ENCODE measurements at regions not wholly inside any gene's neighbourhood (a gene's known extent, or its start where the extent isn't known, plus 50 kb on each side); places are given as distances from the start of the nearest gene placed in this dataset.

DNA sequence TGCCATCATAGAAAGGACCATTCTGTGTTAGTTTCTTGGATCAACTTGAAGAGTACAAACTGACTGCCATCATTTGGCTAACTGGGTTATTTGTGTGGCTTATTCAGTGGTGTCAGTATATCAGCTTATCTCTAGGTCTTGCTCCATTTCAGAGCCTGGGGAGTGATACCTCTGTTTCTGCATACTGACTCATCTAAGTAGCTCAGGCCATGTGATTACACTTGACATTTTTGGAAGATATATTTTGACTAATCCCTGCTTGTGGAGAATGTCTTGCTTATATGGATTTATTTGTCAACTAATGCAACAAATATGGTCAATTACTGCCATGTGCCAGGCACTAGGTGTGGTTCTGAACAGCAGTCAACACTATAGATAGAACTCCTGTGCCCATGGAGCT lies 311.7 kb downstream of the YTHDC2 start:
- no peak for DNase-seq (ENCODE audit: low read depth)
- H3K4me3 ChIP-seq (ENCODE audit: low read depth, low read length), result no peak overlapping the region
- TF ChIP-seq, protein P1, sequence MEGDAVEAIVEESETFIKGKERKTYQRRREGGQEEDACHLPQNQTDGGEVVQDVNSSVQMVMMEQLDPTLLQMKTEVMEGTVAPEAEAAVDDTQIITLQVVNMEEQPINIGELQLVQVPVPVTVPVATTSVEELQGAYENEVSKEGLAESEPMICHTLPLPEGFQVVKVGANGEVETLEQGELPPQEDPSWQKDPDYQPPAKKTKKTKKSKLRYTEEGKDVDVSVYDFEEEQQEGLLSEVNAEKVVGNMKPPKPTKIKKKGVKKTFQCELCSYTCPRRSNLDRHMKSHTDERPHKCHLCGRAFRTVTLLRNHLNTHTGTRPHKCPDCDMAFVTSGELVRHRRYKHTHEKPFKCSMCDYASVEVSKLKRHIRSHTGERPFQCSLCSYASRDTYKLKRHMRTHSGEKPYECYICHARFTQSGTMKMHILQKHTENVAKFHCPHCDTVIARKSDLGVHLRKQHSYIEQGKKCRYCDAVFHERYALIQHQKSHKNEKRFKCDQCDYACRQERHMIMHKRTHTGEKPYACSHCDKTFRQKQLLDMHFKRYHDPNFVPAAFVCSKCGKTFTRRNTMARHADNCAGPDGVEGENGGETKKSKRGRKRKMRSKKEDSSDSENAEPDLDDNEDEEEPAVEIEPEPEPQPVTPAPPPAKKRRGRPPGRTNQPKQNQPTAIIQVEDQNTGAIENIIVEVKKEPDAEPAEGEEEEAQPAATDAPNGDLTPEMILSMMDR (IDR thresholded peaks at IDR 0.05; ENCODE audit: control insufficient read depth, extremely low read depth, insufficient read depth), result no peak

DNA sequence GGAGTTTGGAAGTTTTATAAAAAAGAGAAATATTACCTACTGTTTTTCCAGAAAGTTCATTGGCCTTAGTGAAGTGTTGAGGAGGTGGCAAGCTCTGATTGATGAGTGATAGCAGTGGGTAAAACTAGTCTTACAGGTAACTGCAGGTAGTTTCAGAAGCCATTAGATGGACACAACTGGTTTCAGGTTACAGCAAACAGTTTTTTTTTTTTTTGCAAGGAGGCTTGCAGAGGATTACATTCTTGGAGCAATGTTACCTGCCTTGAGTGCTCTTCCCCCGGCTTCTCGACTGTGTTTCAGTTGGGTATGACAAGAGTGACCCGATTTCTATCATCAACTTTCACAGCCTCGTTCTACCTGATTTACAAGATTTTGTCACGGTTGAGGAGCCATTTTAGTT lies 333.4 kb downstream of the YTHDC2 start:
- TF ChIP-seq, protein P1 (IDR thresholded peaks at IDR 0.05; ENCODE audit: control insufficient read depth, extremely low read depth, insufficient read depth), result no peak
- DNase-seq (ENCODE audit: low read depth), result peak; percentile 76

DNA sequence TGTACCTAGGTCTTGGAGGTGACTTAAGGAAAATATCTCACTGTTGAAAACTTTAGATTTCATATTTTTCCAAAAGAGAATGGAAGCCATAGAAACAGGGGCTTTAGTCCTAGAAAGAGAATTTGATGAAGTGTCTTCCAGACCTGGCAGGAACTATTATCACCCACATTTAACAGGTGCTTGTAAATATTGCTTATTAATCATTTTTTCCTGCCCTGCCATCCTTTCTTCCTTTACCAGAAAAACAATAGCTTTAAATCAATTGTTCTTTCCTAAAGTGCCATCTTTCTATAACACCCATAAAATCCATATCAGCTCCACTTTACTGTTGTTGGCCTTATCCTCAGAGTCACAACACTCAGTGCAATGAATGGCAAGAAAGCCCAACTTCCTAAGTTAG lies 350.9 kb downstream of the YTHDC2 start:
- no peak for DNase-seq (ENCODE audit: low read depth)
- TF ChIP-seq, protein P1 (IDR thresholded peaks at IDR 0.05; ENCODE audit: control insufficient read depth, extremely low read depth, insufficient read depth), result no peak

More for the DNA sequence above, 333.4 kb downstream of the YTHDC2 start:
- H3K4me3 ChIP-seq (ENCODE audit: low read depth, low read length), result peak overlapping the region; percentile 32

DNA sequence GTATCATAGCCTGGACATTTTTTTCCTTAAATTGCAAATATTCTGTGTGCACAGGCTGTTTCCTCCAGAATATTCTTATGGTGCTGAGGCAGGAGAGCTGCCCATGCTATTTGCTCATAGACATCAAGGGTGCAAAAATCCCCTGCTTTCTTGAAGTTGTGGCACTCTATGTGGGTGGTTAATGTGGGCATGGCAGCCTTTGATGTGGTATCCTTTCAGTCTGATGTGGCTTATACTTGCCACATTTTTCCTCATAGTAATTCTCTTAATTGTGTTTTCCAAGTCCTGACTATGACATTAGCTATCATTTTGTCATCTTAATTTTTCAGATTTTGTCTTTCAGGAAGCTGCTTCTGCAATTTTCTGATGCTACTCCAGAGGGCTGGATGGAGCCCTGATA lies 353.3 kb downstream of the YTHDC2 start:
- TF ChIP-seq, protein P1 (IDR thresholded peaks at IDR 0.05; ENCODE audit: control insufficient read depth, extremely low read depth, insufficient read depth), result no peak
- no peak overlapping the region for H3K4me3 ChIP-seq (ENCODE audit: low read depth, low read length)
- no peak for DNase-seq (ENCODE audit: low read depth)

More for the DNA sequence above, 350.9 kb downstream of the YTHDC2 start:
- H3K4me3 ChIP-seq (ENCODE audit: low read depth, low read length), result no peak overlapping the region

DNA sequence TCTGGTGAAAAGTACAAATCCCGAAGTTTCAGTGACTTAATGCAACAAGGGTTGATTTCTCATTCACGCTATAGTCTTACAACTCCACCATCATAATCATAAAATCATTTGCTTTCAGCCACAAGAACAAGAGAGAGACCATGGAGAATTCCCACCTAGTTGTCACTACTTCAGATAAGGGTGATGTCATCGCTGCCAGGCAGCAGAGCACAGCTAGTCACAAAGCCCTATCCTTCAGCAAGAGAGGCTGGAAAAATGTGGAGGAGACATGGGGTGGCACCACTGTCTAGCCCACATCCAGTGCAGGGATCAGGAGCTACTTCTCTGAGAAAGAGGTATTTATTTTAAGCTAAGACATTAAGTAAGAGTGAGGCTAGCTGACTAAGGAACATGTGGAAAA lies 356.1 kb downstream of the YTHDC2 start:
- TF ChIP-seq, protein P1 (IDR thresholded peaks at IDR 0.05; ENCODE audit: control insufficient read depth, extremely low read depth, insufficient read depth), result no peak
- DNase-seq (ENCODE audit: low read depth), result no peak

DNA sequence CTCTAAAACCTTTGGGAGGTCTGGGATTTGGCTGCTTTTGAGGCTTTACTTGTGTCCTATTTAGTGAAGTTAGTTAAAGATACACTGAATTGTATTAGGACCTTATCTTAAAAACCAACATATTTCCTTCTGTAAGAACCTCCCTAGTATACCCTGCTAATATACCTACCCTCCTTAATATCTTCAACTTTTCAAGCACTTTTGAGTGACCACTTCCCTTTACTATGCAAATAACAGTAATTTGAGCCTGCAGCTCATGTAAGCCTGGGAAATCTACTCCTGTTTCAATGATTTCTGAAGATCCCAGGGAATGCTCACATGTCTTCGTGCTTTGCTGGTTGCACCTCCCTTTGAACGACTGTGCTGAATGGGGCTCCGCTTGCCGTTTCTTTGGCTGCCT lies 358.5 kb downstream of the YTHDC2 start:
- DNase-seq (ENCODE audit: low read depth), result no peak
- TF ChIP-seq, protein P1 (IDR thresholded peaks at IDR 0.05; ENCODE audit: control insufficient read depth, extremely low read depth, insufficient read depth), result no peak
- no peak overlapping the region for H3K4me3 ChIP-seq (ENCODE audit: low read depth, low read length)

More for the DNA sequence above, 356.1 kb downstream of the YTHDC2 start:
- H3K4me3 ChIP-seq (ENCODE audit: low read depth, low read length), result no peak overlapping the region

DNA sequence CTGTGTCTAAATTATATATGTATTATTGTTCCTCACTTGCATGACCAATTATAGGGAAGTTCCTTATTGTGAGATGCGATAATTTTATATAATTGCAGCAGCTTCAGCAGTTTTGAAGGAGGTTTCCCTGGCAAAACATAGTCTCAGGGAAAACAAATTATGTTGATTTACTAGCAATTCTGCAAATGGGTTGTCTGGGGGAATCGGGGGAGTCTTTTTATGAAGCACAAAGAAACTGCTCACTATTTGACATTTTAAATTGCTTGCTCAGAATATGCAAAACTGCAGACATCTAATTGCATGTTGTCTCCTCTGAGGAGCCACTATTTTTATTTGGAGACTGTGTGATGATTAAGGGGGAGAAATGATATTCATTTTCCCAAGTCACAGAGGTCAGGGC lies 361.6 kb downstream of the YTHDC2 start:
- DNase-seq (ENCODE audit: low read depth), result no peak
- TF ChIP-seq, protein P1 (IDR thresholded peaks at IDR 0.05; ENCODE audit: control insufficient read depth, extremely low read depth, insufficient read depth), result no peak
- H3K4me3 ChIP-seq (ENCODE audit: low read depth, low read length), result no peak overlapping the region

All from LNCaP clone FGC (cell line).